ENCODE measurements at regions not wholly inside any gene's neighbourhood (a gene's known extent, or its start where the extent isn't known, plus 50 kb on each side); places are given as distances from the start of the nearest gene placed in this dataset.

DNA sequence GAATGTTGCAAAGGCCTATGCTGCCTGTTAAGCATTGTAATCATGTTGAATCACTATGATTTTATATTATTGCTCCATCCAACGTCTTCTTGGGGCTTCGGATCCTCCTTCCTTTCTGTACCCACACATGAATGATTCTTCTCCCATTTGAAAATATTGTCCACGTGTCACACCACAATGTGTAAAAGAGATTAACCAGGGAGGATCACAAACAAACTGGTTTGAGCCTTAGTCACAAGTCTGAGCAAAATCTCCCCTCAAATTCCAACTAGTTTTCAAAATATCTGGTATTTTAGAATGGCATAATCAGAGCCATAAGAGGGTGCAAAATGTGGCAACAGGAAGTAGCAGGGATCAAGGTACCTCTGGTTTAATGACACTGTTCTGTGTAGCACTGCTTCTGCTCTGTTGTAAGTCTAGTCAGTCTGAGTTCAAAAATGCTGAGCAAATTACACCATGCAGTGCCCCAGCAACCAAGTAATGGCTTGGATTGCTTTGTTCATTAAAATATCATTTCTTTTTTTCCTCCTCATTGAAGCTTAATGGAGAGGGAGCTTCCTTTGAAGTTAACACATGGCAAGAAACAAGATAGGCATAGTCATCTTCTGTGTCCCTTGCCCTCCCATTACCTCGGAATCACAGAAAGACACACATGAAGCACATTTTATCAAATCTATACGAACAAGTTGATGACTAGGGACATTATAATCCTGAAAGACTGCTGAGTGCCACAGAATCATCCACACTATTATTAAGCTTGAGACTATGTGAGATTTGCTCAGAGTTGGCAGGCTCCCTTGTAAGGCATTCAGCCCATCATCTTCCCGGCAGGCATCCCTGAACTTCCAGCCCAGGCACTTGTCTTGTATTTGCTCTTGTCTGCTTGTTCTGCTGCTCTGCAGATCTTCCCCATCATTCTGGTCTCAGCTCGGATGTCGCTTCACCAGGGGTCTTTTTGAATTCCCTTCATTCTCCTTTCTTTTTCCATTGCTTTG is 102.0 kb upstream of the PRLR start:
- DNase-seq (ENCODE audit: low read depth, low spot score) = no peak

GRCh38 chr5:35325836-35326235 is 95.5 kb upstream of the PRLR start:
- TF ChIP-seq FOXP2 (optimal IDR thresholded peaks at IDR 0.05; ENCODE audit: control extremely low read depth, extremely low read length, insufficient read depth) (no peak), POLR2AphosphoS5 (IDR thresholded peaks at IDR 0.05; ENCODE audit: borderline replicate concordance, low read depth, low read length) (no peak), EZH2 (IDR thresholded peaks at IDR 0.05) (no peak)
- DNase-seq (ENCODE audit: low read depth, low spot score) = no peak
- H3K4me3 ChIP-seq = no peak overlapping the region

More for the DNA sequence above, 102.0 kb upstream of the PRLR start:
- no peaks in the 10 kb centered on the region for H3K36me3 ChIP-seq (ENCODE audit: insufficient read depth, low read length)
- no peak overlapping the region for H3K4me3 ChIP-seq
- no peak overlapping the region for H3K9ac ChIP-seq (ENCODE audit: insufficient read length)
- no peak overlapping the region for H3K27ac ChIP-seq
- TF ChIP-seq FOXP2 (optimal IDR thresholded peaks at IDR 0.05; ENCODE audit: control extremely low read depth, extremely low read length, insufficient read depth) (no peak), POLR2AphosphoS5 (IDR thresholded peaks at IDR 0.05; ENCODE audit: borderline replicate concordance, low read depth, low read length) (no peak), EZH2 (IDR thresholded peaks at IDR 0.05) (no peak)
- H3K9me3 ChIP-seq (ENCODE audit: low read depth, low read length) = no peaks in the 10 kb centered on the region

DNA sequence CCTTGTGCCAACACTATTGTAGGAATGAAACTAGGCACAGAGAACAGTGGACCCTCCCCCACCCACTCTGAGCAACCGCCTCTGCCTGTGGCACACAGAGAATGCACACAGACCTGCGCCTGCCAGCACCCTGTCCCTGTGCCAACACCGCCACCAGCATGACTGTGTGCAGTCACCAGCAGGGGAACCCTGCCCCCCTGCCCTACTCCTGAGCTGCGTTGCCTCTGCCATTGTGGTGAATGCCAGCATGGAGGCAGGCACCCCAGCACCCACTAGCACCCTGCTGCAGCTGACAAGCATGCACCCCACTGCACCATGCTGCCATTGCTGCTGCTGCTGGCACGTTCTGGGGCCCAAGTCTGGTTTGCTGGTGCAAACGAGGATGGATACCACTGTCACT is 94.4 kb upstream of the PRLR start:
- TF ChIP-seq FOXP2 (optimal IDR thresholded peaks at IDR 0.05; ENCODE audit: control extremely low read depth, extremely low read length, insufficient read depth) = no peak
- TF ChIP-seq POLR2AphosphoS5 (IDR thresholded peaks at IDR 0.05; ENCODE audit: borderline replicate concordance, low read depth, low read length) = no peak
- no peak for TF ChIP-seq EZH2 (IDR thresholded peaks at IDR 0.05)
- Histone ChIP-seq H3K9me3 (ENCODE audit: low read depth, low read length) (no peaks in the 10 kb centered on the region), H3K36me3 (ENCODE audit: insufficient read depth, low read length) (no peaks in the 10 kb centered on the region), H3K9ac (ENCODE audit: insufficient read length) (no peak overlapping the region), H3K4me3 (no peak overlapping the region), H3K27ac (no peak overlapping the region)
- no peak for DNase-seq (ENCODE audit: low read depth, low spot score)

More at GRCh38 chr5:35325836-35326235, 95.5 kb upstream of the PRLR start:
- Histone ChIP-seq H3K27ac (no peak overlapping the region), H3K9me3 (ENCODE audit: low read depth, low read length) (no peaks in the 10 kb centered on the region), H3K9ac (ENCODE audit: insufficient read length) (no peak overlapping the region), H3K36me3 (ENCODE audit: insufficient read depth, low read length) (no peaks in the 10 kb centered on the region)

DNA sequence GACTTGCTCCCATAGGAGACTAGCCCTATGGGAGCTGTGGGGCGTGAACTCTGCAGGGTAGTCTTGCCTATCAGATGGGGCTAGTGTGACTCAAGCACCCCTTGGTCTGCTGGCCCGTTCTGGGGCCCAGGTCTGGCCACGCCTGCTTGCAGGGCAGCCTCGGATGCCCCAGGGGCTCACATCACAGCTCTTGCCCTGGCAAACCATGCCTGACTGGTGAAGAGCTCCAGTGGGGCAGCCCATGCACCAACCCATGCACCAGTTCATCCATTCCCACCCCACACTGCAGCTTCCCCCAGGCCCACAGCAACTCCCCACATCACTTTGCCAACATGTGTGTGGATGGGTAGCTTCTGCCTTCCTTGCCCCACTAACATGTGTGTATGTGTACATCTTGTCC is 93.9 kb upstream of the PRLR start:
- no peaks in the 10 kb centered on the region for H3K36me3 ChIP-seq (ENCODE audit: insufficient read depth, low read length)
- H3K27ac ChIP-seq = no peak overlapping the region
- no peaks in the 10 kb centered on the region for H3K9me3 ChIP-seq (ENCODE audit: low read depth, low read length)
- no peak for DNase-seq (ENCODE audit: low read depth, low spot score)
- TF ChIP-seq POLR2AphosphoS5 (IDR thresholded peaks at IDR 0.05; ENCODE audit: borderline replicate concordance, low read depth, low read length) (no peak), EZH2 (IDR thresholded peaks at IDR 0.05) (no peak), FOXP2 (optimal IDR thresholded peaks at IDR 0.05; ENCODE audit: control extremely low read depth, extremely low read length, insufficient read depth) (no peak)
- no peak overlapping the region for H3K4me3 ChIP-seq
- no peak overlapping the region for H3K9ac ChIP-seq (ENCODE audit: insufficient read length)

DNA sequence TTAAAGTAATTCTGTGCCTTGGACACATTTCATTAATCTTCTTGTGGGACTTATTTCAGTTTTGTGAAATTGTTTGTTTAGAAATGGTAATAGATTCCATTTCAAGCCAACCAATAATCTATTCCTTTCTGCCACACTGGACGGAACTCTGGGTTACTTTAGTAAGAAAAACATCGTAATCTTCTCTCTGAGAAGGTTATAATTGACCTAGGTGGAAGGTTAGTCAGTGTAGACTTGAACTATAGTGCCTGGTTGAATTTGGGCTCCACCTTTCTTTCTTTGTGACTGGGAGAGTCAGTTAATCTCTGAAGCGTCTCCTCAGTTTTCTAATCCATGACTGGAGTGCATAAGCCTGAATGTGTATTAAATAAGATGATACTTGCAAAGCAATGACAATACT is 89.7 kb upstream of the PRLR start:
- H3K9ac ChIP-seq (ENCODE audit: insufficient read length) = no peak overlapping the region

GRCh38 chr5:35319333-35320002 is 89.2 kb upstream of the PRLR start:
- no peaks in the 10 kb centered on the region for H3K9me3 ChIP-seq (ENCODE audit: low read depth, low read length)
- TF ChIP-seq FOXP2 (optimal IDR thresholded peaks at IDR 0.05; ENCODE audit: control extremely low read depth, extremely low read length, insufficient read depth) (no peak), EZH2 (IDR thresholded peaks at IDR 0.05) (no peak), POLR2AphosphoS5 (IDR thresholded peaks at IDR 0.05; ENCODE audit: borderline replicate concordance, low read depth, low read length) (no peak)
- H3K27ac ChIP-seq = no peak overlapping the region
- H3K36me3 ChIP-seq (ENCODE audit: insufficient read depth, low read length) = no peaks in the 10 kb centered on the region
- H3K9ac ChIP-seq (ENCODE audit: insufficient read length) = no peak overlapping the region
- H3K4me3 ChIP-seq = no peak overlapping the region
- peak; percentile 45 for DNase-seq (ENCODE audit: low read depth, low spot score)

More for the DNA sequence above, 89.7 kb upstream of the PRLR start:
- H3K27ac ChIP-seq = no peak overlapping the region
- DNase-seq (ENCODE audit: low read depth, low spot score) = no peak
- H3K4me3 ChIP-seq = no peak overlapping the region
- no peaks in the 10 kb centered on the region for H3K36me3 ChIP-seq (ENCODE audit: insufficient read depth, low read length)
- TF ChIP-seq EZH2 (IDR thresholded peaks at IDR 0.05) (no peak), POLR2AphosphoS5 (IDR thresholded peaks at IDR 0.05; ENCODE audit: borderline replicate concordance, low read depth, low read length) (no peak), FOXP2 (optimal IDR thresholded peaks at IDR 0.05; ENCODE audit: control extremely low read depth, extremely low read length, insufficient read depth) (no peak)
- H3K9me3 ChIP-seq (ENCODE audit: low read depth, low read length) = no peaks in the 10 kb centered on the region

GRCh38 chr5:35317586-35317985 is 87.3 kb upstream of the PRLR start:
- Histone ChIP-seq H3K36me3 (ENCODE audit: insufficient read depth, low read length) (no peaks in the 10 kb centered on the region), H3K9ac (ENCODE audit: insufficient read length) (no peak overlapping the region), H3K4me3 (no peak overlapping the region), H3K27ac (no peak overlapping the region), H3K9me3 (ENCODE audit: low read depth, low read length) (no peaks in the 10 kb centered on the region)
- TF ChIP-seq POLR2AphosphoS5 (IDR thresholded peaks at IDR 0.05; ENCODE audit: borderline replicate concordance, low read depth, low read length) = no peak
- TF ChIP-seq EZH2 (IDR thresholded peaks at IDR 0.05) = no peak
- DNase-seq (ENCODE audit: low read depth, low spot score) = no peak

- TF ChIP-seq EZH2 (IDR thresholded peaks at IDR 0.05) = no peak
- no peak for TF ChIP-seq POLR2AphosphoS5 (IDR thresholded peaks at IDR 0.05; ENCODE audit: borderline replicate concordance, low read depth, low read length)
- TF ChIP-seq FOXP2 (optimal IDR thresholded peaks at IDR 0.05; ENCODE audit: control extremely low read depth, extremely low read length, insufficient read depth) = no peak
- H3K9me3 ChIP-seq (ENCODE audit: low read depth, low read length) = no peaks in the 10 kb centered on the region
- no peak overlapping the region for H3K9ac ChIP-seq (ENCODE audit: insufficient read length)
- no peak overlapping the region for H3K27ac ChIP-seq
- no peaks in the 10 kb centered on the region for H3K36me3 ChIP-seq (ENCODE audit: insufficient read depth, low read length)
- DNase-seq (ENCODE audit: low read depth, low spot score) = no peak
- no peak overlapping the region for H3K4me3 ChIP-seq
Measured at GRCh38 chr5:35316611-35317274, 86.5 kb upstream of the PRLR start.
